RWPE1 (cell line): ENCODE measurements at regions not wholly inside any gene's neighbourhood (a gene's known extent, or its start where the extent isn't known, plus 50 kb on each side); places are given as distances from the start of the nearest gene placed in this dataset.

Experiments
- CTCF ChIA-PET: fragments of 350-600 bp; sonication (Branson Sonifier 250); formaldehyde crosslinking; extraction: SDS; loops from one replicate; lab custom pipeline; 2021; lab: Yijun Ruan, JAX
- POLR2A ChIA-PET: fragments of 400-600 bp; formaldehyde crosslinking; extraction: SDS; loops from one replicate; lab custom pipeline; 2020; ENCODE audit warnings: antibody characterized with exemption; ENCODE audit not compliant: low non-redundant PET; lab: Yijun Ruan, JAX
- DNase-seq: peaks from one replicate; pipeline ENCODE4 v3.0.0; 2012; ENCODE audit warnings: low spot score
- H3K27ac ChIP-seq: fragments of 450-650 bp; 2 replicates; pipeline ENCODE4 v1.5.1; 2017
- CTCF ChIP-seq: fragments of 450-650 bp; conservative IDR thresholded peaks from 2 replicates; pipeline ENCODE4 v1.5.1; 2017; ENCODE audit warnings: low read depth, mild to moderate bottlenecking

- no peak overlapping the region for H3K27ac ChIP-seq
- no peak for DNase-seq
- no peak for TF ChIP-seq CTCF
- ChIA-PET CTCF (no interaction called here), POLR2A (no interaction called here)
These were observed 292.2 kb upstream of the RSPO3 start for GRCh38 chr6:126826166-126826714.

- CTCF ChIA-PET, result interaction anchor here (0.5 kb wide), 1 partner anchor 616 kb away, joined by 6 read pairs; no protein-coding TSS in a partner anchor
- no peak overlapping the region for H3K27ac ChIP-seq
- TF ChIP-seq CTCF, result no peak
These were observed 287.0 kb upstream of the RSPO3 start for GRCh38 chr6:126831461-126831860.

GRCh38 chr6:126842769-126843168, 275.7 kb upstream of the RSPO3 start:
- ChIA-PET CTCF (no interaction called here), POLR2A (no interaction called here)

More at GRCh38 chr6:126831461-126831860, 287.0 kb upstream of the RSPO3 start:
- DNase-seq, result no peak
- POLR2A ChIA-PET, result no interaction called here

GRCh38 chr6:126848119-126848518, 270.4 kb upstream of the RSPO3 start:
- no peak overlapping the region for H3K27ac ChIP-seq
- POLR2A ChIA-PET, result no interaction called here
- CTCF ChIA-PET, result interaction anchor here (0.6 kb wide), 1 partner anchor 308 kb away, joined by 3 read pairs; no protein-coding TSS in a partner anchor
- no peak for DNase-seq
- no peak for TF ChIP-seq CTCF

More at GRCh38 chr6:126842769-126843168, 275.7 kb upstream of the RSPO3 start:
- H3K27ac ChIP-seq, result no peak overlapping the region
- no peak for DNase-seq
- no peak for TF ChIP-seq CTCF

GRCh38 chr6:126867641-126868040, 250.8 kb upstream of the RSPO3 start:
- CTCF ChIA-PET, result no interaction called here
- POLR2A ChIA-PET, result no interaction called here
- DNase-seq, result no peak
- no peak for TF ChIP-seq CTCF
- H3K27ac ChIP-seq, result no peak overlapping the region

GRCh38 chr6:126873351-126873750, 245.1 kb upstream of the RSPO3 start:
- no peak overlapping the region for H3K27ac ChIP-seq
- ChIA-PET CTCF (no interaction called here), POLR2A (no interaction called here)
- TF ChIP-seq CTCF, result no peak
- DNase-seq, result no peak
